ENCODE measurements at regions not wholly inside any gene's neighbourhood (a gene's known extent, or its start where the extent isn't known, plus 50 kb on each side); places are given as distances from the start of the nearest gene placed in this dataset.

- TF ChIP-seq CTCF (IDR thresholded peaks at IDR 0.05; ENCODE audit: low read depth, low read length), result no peak
- DNase-seq (ENCODE audit: low read depth, low spot score), result no peak
- no peak overlapping the region for H3K4me3 ChIP-seq (ENCODE audit: low read depth, low read length)
- in situ Hi-C loops (cut with HindIII; ENCODE audit: low sequenced_read_pairs), result no loop called here
These were observed 156.3 kb downstream of the C1orf94 start for GRCh38 chr1:34332996-34333395.

GRCh38 chr1:34338871-34339270, 162.2 kb downstream of the C1orf94 start:
- no peak for DNase-seq (ENCODE audit: low read depth, low spot score)
- no peak overlapping the region for H3K4me3 ChIP-seq (ENCODE audit: low read depth, low read length)
- in situ Hi-C loops (cut with HindIII; ENCODE audit: low sequenced_read_pairs), result no loop called here
- no peak for TF ChIP-seq CTCF (IDR thresholded peaks at IDR 0.05; ENCODE audit: low read depth, low read length)

- in situ Hi-C loops (cut with HindIII; ENCODE audit: low sequenced_read_pairs), result no loop called here
- no peak overlapping the region for H3K4me3 ChIP-seq (ENCODE audit: low read depth, low read length)
- DNase-seq (ENCODE audit: low read depth, low spot score), result no peak
- no peak for TF ChIP-seq CTCF (IDR thresholded peaks at IDR 0.05; ENCODE audit: low read depth, low read length)
These were observed 165.2 kb downstream of the C1orf94 start for GRCh38 chr1:34341896-34342295.

GRCh38 chr1:34342334-34342733, 165.6 kb downstream of the C1orf94 start:
- no peak for TF ChIP-seq CTCF (IDR thresholded peaks at IDR 0.05; ENCODE audit: low read depth, low read length)
- H3K4me3 ChIP-seq (ENCODE audit: low read depth, low read length), result no peak overlapping the region
- in situ Hi-C loops (cut with HindIII; ENCODE audit: low sequenced_read_pairs), result no loop called here
- DNase-seq (ENCODE audit: low read depth, low spot score), result no peak

- no peak for DNase-seq (ENCODE audit: low read depth, low spot score)
- in situ Hi-C loops (cut with HindIII; ENCODE audit: low sequenced_read_pairs), result no loop called here
- no peak for TF ChIP-seq CTCF (IDR thresholded peaks at IDR 0.05; ENCODE audit: low read depth, low read length)
- H3K4me3 ChIP-seq (ENCODE audit: low read depth, low read length), result no peak overlapping the region
These were observed 169.4 kb downstream of the C1orf94 start for GRCh38 chr1:34346128-34346527.

- DNase-seq (ENCODE audit: low read depth, low spot score), result no peak
- no peak overlapping the region for H3K4me3 ChIP-seq (ENCODE audit: low read depth, low read length)
- no peak for TF ChIP-seq CTCF (IDR thresholded peaks at IDR 0.05; ENCODE audit: low read depth, low read length)
- in situ Hi-C loops (cut with HindIII; ENCODE audit: low sequenced_read_pairs), result no loop called here
These were observed 176.7 kb downstream of the C1orf94 start for GRCh38 chr1:34353409-34353808.

- in situ Hi-C loops (cut with HindIII; ENCODE audit: low sequenced_read_pairs), result no loop called here
- no peak for TF ChIP-seq CTCF (IDR thresholded peaks at IDR 0.05; ENCODE audit: low read depth, low read length)
- DNase-seq (ENCODE audit: low read depth, low spot score), result no peak
- no peak overlapping the region for H3K4me3 ChIP-seq (ENCODE audit: low read depth, low read length)
These were observed 177.7 kb downstream of the C1orf94 start for GRCh38 chr1:34354367-34354766.
